ENCODE measurements at regions not wholly inside any gene's neighbourhood (a gene's known extent, or its start where the extent isn't known, plus 50 kb on each side); places are given as distances from the start of the nearest gene placed in this dataset.

- TF ChIP-seq CTCF (IDR thresholded peaks at IDR 0.05; ENCODE audit: low read length) (no peak), EZH2 (IDR thresholded peaks at IDR 0.05; ENCODE audit: borderline replicate concordance, low read length) (no peak)
Measured at GRCh38 chr6:56002336-56002735, 126.9 kb upstream of the BMP5 start.
